ENCODE measurements at regions not wholly inside any gene's neighbourhood (a gene's known extent, or its start where the extent isn't known, plus 50 kb on each side); places are given as distances from the start of the nearest gene placed in this dataset.

DNA sequence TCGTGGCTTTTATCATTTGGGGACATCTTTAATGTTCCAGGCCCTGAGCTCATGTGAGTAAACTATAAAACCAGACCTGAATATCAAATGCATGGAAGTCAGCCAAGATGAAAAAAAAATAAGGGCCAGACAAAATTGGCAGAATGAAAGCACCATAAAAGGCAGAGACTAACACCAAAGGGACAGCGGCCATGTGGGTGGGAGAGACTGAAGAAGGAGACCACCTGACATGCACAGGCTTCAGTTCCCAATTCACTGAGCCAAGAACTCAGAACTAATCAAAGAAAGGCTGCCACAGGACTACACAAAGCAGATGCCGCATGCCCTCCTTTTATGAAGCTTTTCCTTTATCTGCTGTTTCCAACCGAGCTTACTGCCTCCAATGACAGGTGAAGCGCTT, 267.1 kb downstream of the RAD51AP2 start:
- Histone ChIP-seq H2AFZ (ENCODE audit: low read length) (no peak overlapping the region), H4K20me1 (ENCODE audit: control insufficient read depth, insufficient read depth, insufficient read length) (no peaks in the 10 kb centered on the region), H3K4me1 (ENCODE audit: insufficient read depth, low read length) (0 out of 2 replicates have a peak, but pooled peaks cover 5% of the 10 kb centered on the region), H3K9ac (ENCODE audit: extremely low read depth, insufficient read length, low read length) (no peak overlapping the region), H3K23ac (ENCODE audit: insufficient read length, low read depth, low read length) (no peak overlapping the region), H3T11ph (ENCODE audit: low read length) (no peak overlapping the region), H2AK5ac (ENCODE audit: insufficient read length, low read length) (no peak overlapping the region), H3K4me2 (ENCODE audit: insufficient read depth, insufficient read length, low read length) (no peak overlapping the region), H4K5ac (ENCODE audit: insufficient read length, low read depth, low read length) (no peak overlapping the region), H3K23me2 (ENCODE audit: insufficient read length, low read depth, low read length, poor library complexity, severe bottlenecking) (no peaks in the 10 kb centered on the region), H4K8ac (replicated peaks; ENCODE audit: insufficient read length, low read depth, low read length) (no peak overlapping the region), H3K79me2 (ENCODE audit: insufficient read depth, low read length) (no peaks in the 10 kb centered on the region), H4K91ac (ENCODE audit: insufficient read length, low read depth, low read length) (no peak overlapping the region), H3K79me1 (ENCODE audit: insufficient read depth, low read depth, low read length, poor library complexity, severe bottlenecking) (no peaks in the 10 kb centered on the region), H2BK20ac (ENCODE audit: low read depth, low read length, poor library complexity, severe bottlenecking) (no peak overlapping the region), H2BK120ac (ENCODE audit: low read depth, low read length, poor library complexity, severe bottlenecking) (no peak overlapping the region), H2BK12ac (ENCODE audit: insufficient read length, low read depth, low read length) (no peak overlapping the region), H3K56ac (ENCODE audit: insufficient read length, low read depth, low read length) (no peak overlapping the region), H3K9me3 (ENCODE audit: control insufficient read depth, low read depth, low read length) (no peaks in the 10 kb centered on the region), H3K18ac (ENCODE audit: insufficient read length, low read depth, low read length) (no peak overlapping the region), H2BK5ac (ENCODE audit: insufficient read length, low read length) (no peak overlapping the region), H3K27ac (ENCODE audit: insufficient read length, low read depth, low read length) (no peak overlapping the region), H3K27me3 (ENCODE audit: insufficient read depth, low read length) (no peaks in the 10 kb centered on the region), H2BK15ac (ENCODE audit: low read depth, low read length) (no peak overlapping the region), H3K14ac (ENCODE audit: insufficient read depth, low read length) (no peak overlapping the region), H3K4ac (ENCODE audit: low read depth, low read length) (no peak overlapping the region)
- no CpG with 5 or more reads among the region's 5 CpGs for WGBS (ENCODE audit: extremely low coverage, insufficient read length, low lambda C conversion rate)
- TF ChIP-seq, protein P1, sequence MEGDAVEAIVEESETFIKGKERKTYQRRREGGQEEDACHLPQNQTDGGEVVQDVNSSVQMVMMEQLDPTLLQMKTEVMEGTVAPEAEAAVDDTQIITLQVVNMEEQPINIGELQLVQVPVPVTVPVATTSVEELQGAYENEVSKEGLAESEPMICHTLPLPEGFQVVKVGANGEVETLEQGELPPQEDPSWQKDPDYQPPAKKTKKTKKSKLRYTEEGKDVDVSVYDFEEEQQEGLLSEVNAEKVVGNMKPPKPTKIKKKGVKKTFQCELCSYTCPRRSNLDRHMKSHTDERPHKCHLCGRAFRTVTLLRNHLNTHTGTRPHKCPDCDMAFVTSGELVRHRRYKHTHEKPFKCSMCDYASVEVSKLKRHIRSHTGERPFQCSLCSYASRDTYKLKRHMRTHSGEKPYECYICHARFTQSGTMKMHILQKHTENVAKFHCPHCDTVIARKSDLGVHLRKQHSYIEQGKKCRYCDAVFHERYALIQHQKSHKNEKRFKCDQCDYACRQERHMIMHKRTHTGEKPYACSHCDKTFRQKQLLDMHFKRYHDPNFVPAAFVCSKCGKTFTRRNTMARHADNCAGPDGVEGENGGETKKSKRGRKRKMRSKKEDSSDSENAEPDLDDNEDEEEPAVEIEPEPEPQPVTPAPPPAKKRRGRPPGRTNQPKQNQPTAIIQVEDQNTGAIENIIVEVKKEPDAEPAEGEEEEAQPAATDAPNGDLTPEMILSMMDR (conservative IDR thresholded peaks at IDR 0.05), result no peak
- no peak for DNase-seq
- no peak overlapping the region for H3K4me3 Mint-ChIP-seq
- H3K27me3 Mint-ChIP-seq (ENCODE audit: low read depth), result no peaks in the 10 kb centered on the region
- H3K36me3 Mint-ChIP-seq (ENCODE audit: insufficient read depth in 1 of 3, low read depth in 3 of 3), result no peaks in the 10 kb centered on the region
- no peaks in the 10 kb centered on the region; a peak in 1 of 5 replicates for H3K9me3 Mint-ChIP-seq
- H3K27ac Mint-ChIP-seq, result no peak overlapping the region; a peak in 1 of 7 replicates
- peaks cover 4% of the 10 kb centered on the region in 2 experiments for H3K4me1 Mint-ChIP-seq

Data from H9 (cell line).